Uterus (tissue), 3 donors: ENCODE measurements at regions not wholly inside any gene's neighbourhood (a gene's known extent, or its start where the extent isn't known, plus 50 kb on each side); places are given as distances from the start of the nearest gene placed in this dataset.

Experiments
- DNase-seq, 2 donors: peaks; one replicate each; pipeline ENCODE4 v3.0.0-alpha.2; 2019 to 2020
- H3K27ac ChIP-seq, 2 donors: fragments of 200-600 bp; sonication (generic); 1 replicate in 1 of 2; 2 replicates in 1 of 2; pipeline ENCODE4 v1.5.1; 2016 to 2018
- H3K27me3 ChIP-seq, 2 donors: fragments of 200-600 bp; sonication (generic); one replicate each; pipeline ENCODE4 v1.5.1; 2018 to 2019; ENCODE audit warnings: control low read depth in 1 of 2
- H3K36me3 ChIP-seq, 2 donors: fragments of 200-600 bp; sonication (generic); one replicate each; pipeline ENCODE4 v1.5.1; 2019; ENCODE audit warnings: control low read depth in 1 of 2
- H3K4me1 ChIP-seq, 2 donors: fragments of 200-600 bp; sonication (generic); one replicate each; pipeline ENCODE4 v1.5.1; 2018 to 2019; ENCODE audit warnings: control low read depth in 1 of 2
- H3K4me3 ChIP-seq, 2 donors: fragments of 200-600 bp; sonication (generic); 1 replicate in 1 of 2; 2 replicates in 1 of 2; pipeline ENCODE4 v1.5.1; 2018 to 2019; ENCODE audit warnings: mild to moderate bottlenecking in 1 of 2
- H3K9me3 ChIP-seq, 2 donors: fragments of 200-600 bp; sonication (generic); one replicate each; pipeline ENCODE4 v1.5.1; 2019; ENCODE audit warnings: control low read depth in 1 of 2
- CTCF ChIP-seq, 4 experiments: fragments of 200-600 bp in 2 of 4; fragments of 450-650 bp in 2 of 4; sonication (generic) in 2 of 4; IDR thresholded peaks; one replicate each; pipeline ENCODE4 v1.5.1; 2016 to 2019; ENCODE audit warnings: antibody characterized with exemption in 4 of 4, mild to moderate bottlenecking in 2 of 4, moderate library complexity in 1 of 4
- POLR2A ChIP-seq, 2 donors: fragments of 450-650 bp; IDR thresholded peaks; one replicate each; pipeline ENCODE4 v1.6.1; 2016; ENCODE audit warnings: antibody characterized with exemption in 2 of 2, mild to moderate bottlenecking in 1 of 2, moderate library complexity in 1 of 2
- intact Hi-C: fragments of 100-400 bp; cut with DNase I; formaldehyde crosslinking; loops from one replicate; pipeline ENCODE4 v1.15.1; 2023; ENCODE audit warnings: low total_unique reads
- donor health status: DM: yes; HTN: yes; CAD: no.

GRCh38 chr6:56795466-56796195 is 152.9 kb upstream of the DST start:
- H3K4me1 ChIP-seq = peaks cover 0 to 4% of the 10 kb centered on the region in 2 donors
- H3K4me3 ChIP-seq = no peak overlapping the region
- no peak for DNase-seq
- no peak overlapping the region for H3K27ac ChIP-seq
- TF ChIP-seq POLR2A (IDR thresholded peaks at IDR 0.05) = no peak
- no peak for TF ChIP-seq CTCF (IDR thresholded peaks at IDR 0.05)
- H3K27me3 ChIP-seq = no peaks in the 10 kb centered on the region
- H3K9me3 ChIP-seq = no peaks in the 10 kb centered on the region
- no peaks in the 10 kb centered on the region for H3K36me3 ChIP-seq
- intact Hi-C loops = no loop called here

- intact Hi-C loops = no loop called here
- no peaks in the 10 kb centered on the region for H3K9me3 ChIP-seq
- no peak overlapping the region for H3K27ac ChIP-seq
- no peak overlapping the region for H3K4me3 ChIP-seq
- no peaks in the 10 kb centered on the region for H3K36me3 ChIP-seq
- DNase-seq = no peak
- H3K27me3 ChIP-seq = no peaks in the 10 kb centered on the region
- H3K4me1 ChIP-seq = peaks cover 0 to 4% of the 10 kb centered on the region in 2 donors
- TF ChIP-seq CTCF (IDR thresholded peaks at IDR 0.05) (no peak), POLR2A (IDR thresholded peaks at IDR 0.05) (no peak)
These were observed 151.7 kb upstream of the DST start for GRCh38 chr6:56794421-56794820.

GRCh38 chr6:56793938-56794337 is 151.2 kb upstream of the DST start:
- H3K9me3 ChIP-seq = no peaks in the 10 kb centered on the region
- no peak for DNase-seq
- no peak for TF ChIP-seq POLR2A (IDR thresholded peaks at IDR 0.05)
- H3K4me3 ChIP-seq = no peak overlapping the region
- intact Hi-C loops = no loop called here
- H3K27me3 ChIP-seq = no peaks in the 10 kb centered on the region
- H3K4me1 ChIP-seq = peaks cover 0 to 4% of the 10 kb centered on the region in 2 donors
- H3K27ac ChIP-seq = no peak overlapping the region
- H3K36me3 ChIP-seq = no peaks in the 10 kb centered on the region

GRCh38 chr6:56790414-56790813 is 147.7 kb upstream of the DST start:
- DNase-seq = no peak
- Histone ChIP-seq H3K4me1 (peaks cover 0 to 4% of the 10 kb centered on the region in 2 donors), H3K27ac (no peak overlapping the region), H3K4me3 (no peak overlapping the region), H3K27me3 (no peaks in the 10 kb centered on the region), H3K36me3 (no peaks in the 10 kb centered on the region), H3K9me3 (no peaks in the 10 kb centered on the region)
- TF ChIP-seq CTCF (IDR thresholded peaks at IDR 0.05) (no peak), POLR2A (IDR thresholded peaks at IDR 0.05) (no peak)
- intact Hi-C loops = no loop called here

- intact Hi-C loops = no loop called here
- H3K27ac ChIP-seq = no peak overlapping the region
- H3K36me3 ChIP-seq = no peaks in the 10 kb centered on the region
These were observed 147.2 kb upstream of the DST start for GRCh38 chr6:56789879-56790278.

More at GRCh38 chr6:56789879-56790278, 147.2 kb upstream of the DST start:
- no peak for TF ChIP-seq CTCF (IDR thresholded peaks at IDR 0.05)
- H3K9me3 ChIP-seq = no peaks in the 10 kb centered on the region
- DNase-seq = no peak
- H3K4me1 ChIP-seq = peaks cover 0 to 4% of the 10 kb centered on the region in 2 donors
- no peaks in the 10 kb centered on the region for H3K27me3 ChIP-seq
- no peak overlapping the region for H3K4me3 ChIP-seq
